Cerebellar nuclear complex (tissue), 1 donor: ENCODE measurements at regions not wholly inside any gene's neighbourhood (a gene's known extent, or its start where the extent isn't known, plus 50 kb on each side); places are given as distances from the start of the nearest gene placed in this dataset.

Experiments
- DNase-seq, 2 experiments: peaks; one replicate each; lab custom pipeline; 2025; lab: John Stamatoyannopoulos, UW

GRCh38 chr11:26162291-26162690 lies 169.6 kb upstream of the ANO3 start:
- no peak for DNase-seq

GRCh38 chr11:26186389-26186788 lies 145.5 kb upstream of the ANO3 start:
- no peak for DNase-seq

GRCh38 chr11:26187639-26188038 lies 144.3 kb upstream of the ANO3 start:
- no peak for DNase-seq

- DNase-seq, result no peak
Measured at GRCh38 chr11:26188554-26188953, 143.4 kb upstream of the ANO3 start.

GRCh38 chr11:26191193-26191592 lies 140.7 kb upstream of the ANO3 start:
- no peak for DNase-seq

- DNase-seq, result no peak
Measured at GRCh38 chr11:26193694-26194365, 138.1 kb upstream of the ANO3 start.

- DNase-seq, result no peak
Measured at GRCh38 chr11:26194881-26195280, 137.0 kb upstream of the ANO3 start.

GRCh38 chr11:26198532-26199096 lies 133.3 kb upstream of the ANO3 start:
- DNase-seq, result no peak

- DNase-seq, result no peak
Measured at GRCh38 chr11:26199331-26200095, 132.4 kb upstream of the ANO3 start.

- no peak for DNase-seq
Measured at GRCh38 chr11:26201411-26201810, 130.5 kb upstream of the ANO3 start.

GRCh38 chr11:26202754-26203153 lies 129.2 kb upstream of the ANO3 start:
- no peak for DNase-seq

GRCh38 chr11:26204101-26204500 lies 127.8 kb upstream of the ANO3 start:
- DNase-seq, result no peak

GRCh38 chr11:26204839-26205238 lies 127.1 kb upstream of the ANO3 start:
- no peak for DNase-seq

- no peak for DNase-seq
Measured at GRCh38 chr11:26219183-26220117, 112.5 kb upstream of the ANO3 start.

- DNase-seq, result no peak
Measured at GRCh38 chr11:26225646-26226045, 106.3 kb upstream of the ANO3 start.

GRCh38 chr11:26227301-26227746 lies 104.6 kb upstream of the ANO3 start:
- no peak for DNase-seq

GRCh38 chr11:26227883-26228502 lies 103.9 kb upstream of the ANO3 start:
- no peak for DNase-seq

GRCh38 chr11:26228778-26229177 lies 103.2 kb upstream of the ANO3 start:
- no peak for DNase-seq

- DNase-seq, result no peak
Measured at GRCh38 chr11:26229257-26229656, 102.7 kb upstream of the ANO3 start.

GRCh38 chr11:26229981-26230380 lies 101.9 kb upstream of the ANO3 start:
- no peak for DNase-seq

GRCh38 chr11:26231252-26231661 lies 100.7 kb upstream of the ANO3 start:
- no peak for DNase-seq

GRCh38 chr11:26234451-26234850 lies 97.5 kb upstream of the ANO3 start:
- DNase-seq, result no peak
